K562 (cell line): ENCODE measurements at regions not wholly inside any gene's neighbourhood (a gene's known extent, or its start where the extent isn't known, plus 50 kb on each side); places are given as distances from the start of the nearest gene placed in this dataset.

ENCODE experiments used
- ARHGAP35 ChIP-seq: fragments of 450-650 bp; IDR thresholded peaks from 2 replicates; pipeline ENCODE4 v1.6.1; 2018; ENCODE audit not compliant: partially characterized antibody
- CEBPB ChIP-seq: fragments of 450-650 bp; IDR thresholded peaks from 2 replicates; pipeline ENCODE4 v1.6.1; 2016; ENCODE audit warnings: missing genetic modification characterization, missing compliant biosample characterization
- CREM ChIP-seq: IDR thresholded peaks from 2 replicates; pipeline ENCODE4 v1.6.1; 2014; ENCODE audit warnings: antibody characterized with exemption, low read depth
- ELF4 ChIP-seq: fragments of 450-650 bp; formaldehyde crosslinking; IDR thresholded peaks from 2 replicates; pipeline ENCODE4 v1.4.0; 2022; ENCODE audit warnings: missing genetic modification characterization
- POLR2A ChIP-seq: fragments of 450-650 bp; conservative IDR thresholded peaks from 2 replicates; pipeline ENCODE4 v1.6.1; 2016
- RAD21 ChIP-seq, 2 experiments: fragments of 250-450 bp in 1 of 2; fragments of 450-650 bp in 1 of 2; sonication (Bioruptor Pico) in 1 of 2; formaldehyde crosslinking in 1 of 2; IDR thresholded peaks in 1 of 2; conservative IDR thresholded peaks in 1 of 2; 2 replicates each; pipeline versions ENCODE4 v1.4.0 to v1.8.0; 2020 to 2022; ENCODE audit warnings: mild to moderate bottlenecking in 2 of 2, moderate library complexity in 1 of 2
- RFX5 ChIP-seq: IDR thresholded peaks from 2 replicates; pipeline ENCODE4 v1.6.1; 2011; ENCODE audit warnings: low read depth, mild to moderate bottlenecking, improper control_type of control experiment, low read length
- SAP30 ChIP-seq: fragments of 200-600 bp; sonication (generic); IDR thresholded peaks from 2 replicates; pipeline ENCODE4 v1.6.1; 2012; ENCODE audit warnings: borderline replicate concordance, low read depth, mild to moderate bottlenecking, moderate library complexity, low read length, control low read depth, inconsistent platforms; ENCODE audit not compliant: insufficient read depth, poor library complexity, severe bottlenecking
- SMAD4 ChIP-seq: fragments of 250-450 bp; sonication (Bioruptor Pico); conservative IDR thresholded peaks from 2 replicates; pipeline ENCODE4 v1.8.0; 2021; ENCODE audit warnings: inconsistent platforms, mild to moderate bottlenecking, moderate library complexity
- SMARCA4 ChIP-seq: fragments of 450-650 bp; IDR thresholded peaks from 2 replicates; pipeline ENCODE4 v1.6.1; 2016
- TBP ChIP-seq: optimal IDR thresholded peaks from 2 replicates; pipeline ENCODE3; 2011; ENCODE audit warnings: low read depth, low read length, improper control_type of control experiment
- TEAD1 ChIP-seq, 2 experiments: fragments of 450-650 bp in 1 of 2; sonication (generic) in 1 of 2; formaldehyde crosslinking; IDR thresholded peaks; 2 replicates each; pipeline versions ENCODE4 v1.4.0 to v1.8.0; 2020 to 2022; ENCODE audit warnings: mild to moderate bottlenecking in 2 of 2, missing genetic modification reagents in 1 of 2
- TF ChIP-seq, protein P1 (sequence below): fragments of 250-450 bp; sonication (Bioruptor Pico); IDR thresholded peaks from 2 replicates; pipeline ENCODE4 v1.8.0; 2021; ENCODE audit warnings: moderate library complexity, mild to moderate bottlenecking, inconsistent platforms
- TF ChIP-seq, protein P2 (sequence below): sonication (generic); formaldehyde crosslinking; IDR thresholded peaks from 2 replicates; pipeline ENCODE4 v1.8.1; 2023; ENCODE audit warnings: mild to moderate bottlenecking, missing genetic modification reagents

DNA sequence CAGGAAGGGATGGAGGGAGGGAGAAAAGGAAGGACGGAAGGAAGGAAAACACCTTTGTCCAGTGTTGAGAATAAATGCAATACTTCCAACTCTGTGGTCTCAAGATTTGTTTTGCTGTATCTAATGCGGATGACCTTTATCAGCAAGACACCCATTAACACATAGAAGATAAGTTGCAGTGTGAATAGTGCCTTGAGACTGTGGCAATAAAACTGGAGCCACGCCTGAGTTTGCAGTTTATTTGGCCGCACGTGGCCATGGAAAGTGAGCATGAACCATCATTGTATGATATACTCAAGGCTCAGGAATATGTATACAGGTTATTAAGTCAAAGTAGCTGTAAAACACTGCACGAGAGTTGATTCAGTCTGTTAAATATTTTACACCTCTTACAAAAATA is 113.6 kb upstream of the EEA1 start:
- TF ChIP-seq SMAD4 (CRISPR knock-in tag) (no peak), POLR2A (no peak), TBP (no peak), ARHGAP35 (no peak), RFX5 (no peak), RAD21 (CRISPR knock-in tag; conservative IDR thresholded peaks at IDR 0.05 in 1 of 2, IDR thresholded peaks at IDR 0.05 in 1 of 2) (no peak), SAP30 (no peak), CREM (no peak), CEBPB (tag) (no peak), ELF4 (CRISPR knock-in tag) (no peak), SMARCA4 (no peak), TEAD1 (CRISPR knock-in tag; IDR thresholded peaks at IDR 0.05) (no peak)
- TF ChIP-seq, protein P1, sequence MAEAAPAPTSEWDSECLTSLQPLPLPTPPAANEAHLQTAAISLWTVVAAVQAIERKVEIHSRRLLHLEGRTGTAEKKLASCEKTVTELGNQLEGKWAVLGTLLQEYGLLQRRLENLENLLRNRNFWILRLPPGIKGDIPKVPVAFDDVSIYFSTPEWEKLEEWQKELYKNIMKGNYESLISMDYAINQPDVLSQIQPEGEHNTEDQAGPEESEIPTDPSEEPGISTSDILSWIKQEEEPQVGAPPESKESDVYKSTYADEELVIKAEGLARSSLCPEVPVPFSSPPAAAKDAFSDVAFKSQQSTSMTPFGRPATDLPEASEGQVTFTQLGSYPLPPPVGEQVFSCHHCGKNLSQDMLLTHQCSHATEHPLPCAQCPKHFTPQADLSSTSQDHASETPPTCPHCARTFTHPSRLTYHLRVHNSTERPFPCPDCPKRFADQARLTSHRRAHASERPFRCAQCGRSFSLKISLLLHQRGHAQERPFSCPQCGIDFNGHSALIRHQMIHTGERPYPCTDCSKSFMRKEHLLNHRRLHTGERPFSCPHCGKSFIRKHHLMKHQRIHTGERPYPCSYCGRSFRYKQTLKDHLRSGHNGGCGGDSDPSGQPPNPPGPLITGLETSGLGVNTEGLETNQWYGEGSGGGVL, result no peak
- TF ChIP-seq, protein P2, sequence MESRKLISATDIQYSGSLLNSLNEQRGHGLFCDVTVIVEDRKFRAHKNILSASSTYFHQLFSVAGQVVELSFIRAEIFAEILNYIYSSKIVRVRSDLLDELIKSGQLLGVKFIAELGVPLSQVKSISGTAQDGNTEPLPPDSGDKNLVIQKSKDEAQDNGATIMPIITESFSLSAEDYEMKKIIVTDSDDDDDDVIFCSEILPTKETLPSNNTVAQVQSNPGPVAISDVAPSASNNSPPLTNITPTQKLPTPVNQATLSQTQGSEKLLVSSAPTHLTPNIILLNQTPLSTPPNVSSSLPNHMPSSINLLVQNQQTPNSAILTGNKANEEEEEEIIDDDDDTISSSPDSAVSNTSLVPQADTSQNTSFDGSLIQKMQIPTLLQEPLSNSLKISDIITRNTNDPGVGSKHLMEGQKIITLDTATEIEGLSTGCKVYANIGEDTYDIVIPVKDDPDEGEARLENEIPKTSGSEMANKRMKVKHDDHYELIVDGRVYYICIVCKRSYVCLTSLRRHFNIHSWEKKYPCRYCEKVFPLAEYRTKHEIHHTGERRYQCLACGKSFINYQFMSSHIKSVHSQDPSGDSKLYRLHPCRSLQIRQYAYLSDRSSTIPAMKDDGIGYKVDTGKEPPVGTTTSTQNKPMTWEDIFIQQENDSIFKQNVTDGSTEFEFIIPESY, result no peak
